HEK293 (cell line): ENCODE measurements at regions not wholly inside any gene's neighbourhood (a gene's known extent, or its start where the extent isn't known, plus 50 kb on each side); places are given as distances from the start of the nearest gene placed in this dataset.

ENCODE experiments used
- CTCF ChIA-PET: fragments of 350-600 bp; formaldehyde crosslinking; extraction: SDS; loops from one replicate; lab custom pipeline; 2021; ENCODE audit warnings: antibody characterized with exemption; lab: Yijun Ruan, JAX
- POLR2A ChIA-PET: fragments of 300-600 bp; formaldehyde crosslinking; extraction: SDS; loops from one replicate; lab custom pipeline; 2020; ENCODE audit warnings: antibody characterized with exemption, inconsistent platforms; lab: Yijun Ruan, JAX
- H3K27ac ChIP-seq: fragments of 200-500 bp; sonication (Bioruptor generic); 2 replicates; pipeline ENCODE4 v1.5.1; 2014; ENCODE audit warnings: low read depth, low read length, control low read depth, inconsistent platforms; ENCODE audit errors: extremely low read depth
- H3K36me3 ChIP-seq, 2 experiments: fragments of 200-500 bp in 1 of 2; sonication (Bioruptor generic) in 1 of 2; 1 replicate in 1 of 2; 2 replicates in 1 of 2; pipeline ENCODE4 v1.5.1; 2014 to 2017; ENCODE audit warnings: inconsistent platforms in 2 of 2, low read length in 2 of 2; ENCODE audit not compliant: control insufficient read depth in 2 of 2, insufficient read depth in 1 of 2
- H3K4me1 ChIP-seq: fragments of 200-500 bp; sonication (Bioruptor generic); 2 replicates; pipeline ENCODE4 v1.5.1; 2014; ENCODE audit warnings: mild to moderate bottlenecking, low read length, inconsistent platforms; ENCODE audit not compliant: control insufficient read depth, insufficient read depth
- H3K4me3 ChIP-seq: 2 replicates; pipeline ENCODE4 v1.5.1; 2011; ENCODE audit warnings: low read depth, mild to moderate bottlenecking, control low read depth, low read length, moderate library complexity
- H3K9me3 ChIP-seq: fragments of 200-500 bp; sonication (Bioruptor generic); 2 replicates; pipeline ENCODE4 v1.5.1; 2014; ENCODE audit warnings: low read depth, low read length, inconsistent platforms; ENCODE audit not compliant: control insufficient read depth, insufficient read depth
- BCL6B ChIP-seq: fragments of 450-650 bp; formaldehyde crosslinking; IDR thresholded peaks from 2 replicates; pipeline ENCODE4 v1.5.1; 2017; ENCODE audit warnings: missing biosample characterization, missing genetic modification characterization
- HOXC10 ChIP-seq: sonication (generic); formaldehyde crosslinking; IDR thresholded peaks from 2 replicates; pipeline ENCODE4 v1.8.1; 2023; ENCODE audit warnings: mild to moderate bottlenecking, missing genetic modification reagents
- PRDM6 ChIP-seq: fragments of 450-650 bp; formaldehyde crosslinking; IDR thresholded peaks from 2 replicates; pipeline ENCODE4 v1.5.1; 2017; ENCODE audit warnings: missing biosample characterization, missing genetic modification characterization
- YY2 ChIP-seq: fragments of 450-650 bp; formaldehyde crosslinking; IDR thresholded peaks from 2 replicates; pipeline ENCODE4 v1.5.1; 2016; ENCODE audit warnings: missing biosample characterization, missing genetic modification characterization
- ZBTB17 ChIP-seq: fragments of 450-650 bp; formaldehyde crosslinking; IDR thresholded peaks from 2 replicates; pipeline ENCODE4 v1.5.1; 2016; ENCODE audit warnings: missing biosample characterization, missing genetic modification characterization
- ZNF169 ChIP-seq: fragments of 450-650 bp; formaldehyde crosslinking; IDR thresholded peaks from 2 replicates; pipeline ENCODE4 v1.5.1; 2016; ENCODE audit warnings: missing biosample characterization, missing genetic modification characterization
- ZNF19 ChIP-seq: fragments of 450-650 bp; formaldehyde crosslinking; IDR thresholded peaks from 2 replicates; pipeline ENCODE4; 2016; ENCODE audit warnings: missing biosample characterization, missing genetic modification characterization, low read depth
- ZNF211 ChIP-seq: fragments of 450-650 bp; formaldehyde crosslinking; IDR thresholded peaks from 2 replicates; pipeline ENCODE4 v1.5.1; 2016; ENCODE audit warnings: low read depth, missing biosample characterization, missing genetic modification characterization
- ZNF26 ChIP-seq: fragments of 450-650 bp; formaldehyde crosslinking; IDR thresholded peaks from 2 replicates; pipeline ENCODE4 v1.5.1; 2016; ENCODE audit warnings: missing biosample characterization, missing genetic modification characterization
- ZNF274 ChIP-seq, 2 experiments: fragments of 200-500 bp in 1 of 2; fragments of 450-650 bp in 1 of 2; sonication (Bioruptor generic) in 1 of 2; formaldehyde crosslinking in 1 of 2; IDR thresholded peaks; 2 replicates each; pipeline versions ENCODE4 v1.5.1 to v1.6.1; 2014 to 2016; ENCODE audit warnings: borderline replicate concordance in 1 of 2, inconsistent platforms in 1 of 2, low read length in 1 of 2, missing biosample characterization in 1 of 2, missing genetic modification characterization in 1 of 2
- ZNF280C ChIP-seq: fragments of 450-650 bp; formaldehyde crosslinking; IDR thresholded peaks from 2 replicates; pipeline ENCODE4 v1.5.1; 2016; ENCODE audit warnings: missing biosample characterization, missing genetic modification characterization
- ZNF350 ChIP-seq: fragments of 450-650 bp; formaldehyde crosslinking; IDR thresholded peaks from 2 replicates; pipeline ENCODE4 v1.5.0; 2017; ENCODE audit warnings: missing biosample characterization, mild to moderate bottlenecking, missing genetic modification characterization
- ZNF488 ChIP-seq: fragments of 450-650 bp; formaldehyde crosslinking; IDR thresholded peaks from 2 replicates; pipeline ENCODE4 v1.5.1; 2016; ENCODE audit warnings: missing biosample characterization, missing genetic modification characterization
- ZNF513 ChIP-seq: fragments of 450-650 bp; IDR thresholded peaks from 2 replicates; pipeline ENCODE4 v1.5.1; 2018; ENCODE audit warnings: missing biosample characterization, missing genetic modification characterization
- ZNF610 ChIP-seq: fragments of 450-650 bp; formaldehyde crosslinking; IDR thresholded peaks from 2 replicates; pipeline ENCODE4 v1.5.1; 2016; ENCODE audit warnings: missing biosample characterization, missing genetic modification characterization, borderline replicate concordance
- ZNF624 ChIP-seq: fragments of 450-650 bp; formaldehyde crosslinking; IDR thresholded peaks from 2 replicates; pipeline ENCODE4 v1.5.1; 2017; ENCODE audit warnings: missing biosample characterization, missing genetic modification characterization
- ZNF626 ChIP-seq: fragments of 450-650 bp; sonication (Bioruptor Pico); formaldehyde crosslinking; IDR thresholded peaks from 2 replicates; pipeline ENCODE4 v1.5.1; 2018; ENCODE audit warnings: missing biosample characterization, missing genetic modification characterization, inconsistent platforms
- ZNF629 ChIP-seq: fragments of 450-650 bp; formaldehyde crosslinking; IDR thresholded peaks from 2 replicates; pipeline ENCODE4 v1.5.1; 2017; ENCODE audit warnings: missing biosample characterization, missing genetic modification characterization
- ZNF701 ChIP-seq: fragments of 450-650 bp; formaldehyde crosslinking; IDR thresholded peaks from 2 replicates; pipeline ENCODE4 v1.5.1; 2016; ENCODE audit warnings: missing biosample characterization, missing genetic modification characterization
- ZNF785 ChIP-seq: fragments of 450-650 bp; formaldehyde crosslinking; IDR thresholded peaks from 2 replicates; pipeline ENCODE4 v1.5.1; 2016; ENCODE audit warnings: missing biosample characterization, missing genetic modification characterization
- ZNF792 ChIP-seq: fragments of 450-650 bp; formaldehyde crosslinking; IDR thresholded peaks from 2 replicates; pipeline ENCODE4 v1.5.1; 2016; ENCODE audit warnings: missing biosample characterization, missing genetic modification characterization

- no peak for TF ChIP-seq ZNF513
- TF ChIP-seq PRDM6: no peak
- no peak for TF ChIP-seq ZBTB17
Observed at GRCh38 chr3:63207066-63207590, 71.0 kb upstream of the SYNPR start (continued).

- CTCF ChIA-PET: interaction anchor here (0.5 to 4.3 kb wide), 7 partner anchors 10 to 600 kb away, joined by 3 to 21 read pairs (median 3); no protein-coding TSS in a partner anchor
- no peaks in the 10 kb centered on the region for H3K36me3 ChIP-seq
- no peaks in the 10 kb centered on the region for H3K9me3 ChIP-seq
- TF ChIP-seq ZNF624 (tag by site-specific recombination) (no peak), ZNF610 (no peak), ZNF626 (no peak), ZNF274 (IDR thresholded peaks at IDR 0.05; ENCODE audit: low read length) (no peak), ZNF274 (tag by site-specific recombination; IDR thresholded peaks at IDR 0.05; ENCODE audit: borderline replicate concordance) (no peak), HOXC10 (CRISPR knock-in tag) (no peak), ZNF280C (tag by site-specific recombination) (no peak), ZNF488 (tag by site-specific recombination) (no peak), ZNF629 (tag by site-specific recombination) (no peak), BCL6B (no peak), ZNF701 (tag by site-specific recombination) (no peak), ZNF169 (tag by site-specific recombination) (no peak), ZNF26 (tag by site-specific recombination) (no peak), ZNF792 (tag by site-specific recombination) (no peak), ZNF350 (tag by site-specific recombination) (no peak), ZNF785 (no peak), ZNF211 (tag by site-specific recombination) (no peak), YY2 (tag by site-specific recombination) (no peak), ZNF19 (tag by site-specific recombination) (no peak)
- TF ChIP-seq, all 188 proteins: peak for 0
- no peak overlapping the region for H3K27ac ChIP-seq
- no peak overlapping the region for H3K4me3 ChIP-seq
- POLR2A ChIA-PET: no interaction called here
- no peaks in the 10 kb centered on the region for H3K4me1 ChIP-seq
Observed at GRCh38 chr3:63228087-63228486, 50.0 kb upstream of the SYNPR start.
